ENCODE measurements at regions not wholly inside any gene's neighbourhood (a gene's known extent, or its start where the extent isn't known, plus 50 kb on each side); places are given as distances from the start of the nearest gene placed in this dataset.

GRCh38 chr13:31436478-31436877 is 236.7 kb downstream of the B3GLCT start:
- Histone ChIP-seq H3K9me2 (replicated peaks; ENCODE audit: low read depth, low read length) (no peaks in the 10 kb centered on the region), H3K4me3 (ENCODE audit: low read length, poor library complexity, severe bottlenecking) (no peak overlapping the region)
- no peak for TF ChIP-seq EZH2phosphoT487 (IDR thresholded peaks at IDR 0.05; ENCODE audit: borderline replicate concordance)
- TF ChIP-seq CTCF (conservative IDR thresholded peaks at IDR 0.05; ENCODE audit: low read length) = no peak

GRCh38 chr13:31437975-31438374 is 238.2 kb downstream of the B3GLCT start:
- Histone ChIP-seq H3K4me1 (ENCODE audit: insufficient read depth, low read length, poor library complexity, severe bottlenecking) (no peaks in the 10 kb centered on the region), H3K79me2 (ENCODE audit: insufficient read depth, low read length) (no peaks in the 10 kb centered on the region), H2AFZ (ENCODE audit: low read length) (no peak overlapping the region), H3K36me3 (ENCODE audit: insufficient read depth, low read length) (no peaks in the 10 kb centered on the region), H3F3A (ENCODE audit: low read depth) (no peaks in the 10 kb centered on the region), H3K9me3 (ENCODE audit: insufficient read depth, low read depth, low read length) (no peaks in the 10 kb centered on the region), H4K20me1 (ENCODE audit: insufficient read depth, low read length, poor library complexity, severe bottlenecking) (no peaks in the 10 kb centered on the region), H3K9me2 (replicated peaks; ENCODE audit: low read depth, low read length) (no peaks in the 10 kb centered on the region), H3K4me2 (ENCODE audit: low read depth, low read length, poor library complexity, severe bottlenecking) (no peak overlapping the region), H3K27me3 (ENCODE audit: insufficient read depth, low read length, poor library complexity, severe bottlenecking) (no peaks in the 10 kb centered on the region), H3K4me3 (ENCODE audit: low read length, poor library complexity, severe bottlenecking) (no peak overlapping the region), H3K9ac (ENCODE audit: low read depth, low read length, poor library complexity, severe bottlenecking) (no peak overlapping the region)
- TF ChIP-seq CTCF (conservative IDR thresholded peaks at IDR 0.05; ENCODE audit: low read length) (no peak), EZH2phosphoT487 (IDR thresholded peaks at IDR 0.05; ENCODE audit: borderline replicate concordance) (no peak)

More at GRCh38 chr13:31436478-31436877, 236.7 kb downstream of the B3GLCT start:
- no peak overlapping the region for H3K9ac ChIP-seq (ENCODE audit: low read depth, low read length, poor library complexity, severe bottlenecking)
- no peaks in the 10 kb centered on the region for H4K20me1 ChIP-seq (ENCODE audit: insufficient read depth, low read length, poor library complexity, severe bottlenecking)
- H3K4me1 ChIP-seq (ENCODE audit: insufficient read depth, low read length, poor library complexity, severe bottlenecking) = no peaks in the 10 kb centered on the region
- H3K9me3 ChIP-seq (ENCODE audit: insufficient read depth, low read depth, low read length) = no peaks in the 10 kb centered on the region
- H3K4me2 ChIP-seq (ENCODE audit: low read depth, low read length, poor library complexity, severe bottlenecking) = no peak overlapping the region
- no peaks in the 10 kb centered on the region for H3K27me3 ChIP-seq (ENCODE audit: insufficient read depth, low read length, poor library complexity, severe bottlenecking)
- H2AFZ ChIP-seq (ENCODE audit: low read length) = no peak overlapping the region
- H3K36me3 ChIP-seq (ENCODE audit: insufficient read depth, low read length) = no peaks in the 10 kb centered on the region
- no peaks in the 10 kb centered on the region for H3K79me2 ChIP-seq (ENCODE audit: insufficient read depth, low read length)
- no peaks in the 10 kb centered on the region for H3F3A ChIP-seq (ENCODE audit: low read depth)

GRCh38 chr13:31440132-31440531 is 240.4 kb downstream of the B3GLCT start:
- H3K4me1 ChIP-seq (ENCODE audit: insufficient read depth, low read length, poor library complexity, severe bottlenecking) = no peaks in the 10 kb centered on the region
- H3K4me2 ChIP-seq (ENCODE audit: low read depth, low read length, poor library complexity, severe bottlenecking) = no peak overlapping the region
- no peak overlapping the region for H2AFZ ChIP-seq (ENCODE audit: low read length)
- no peaks in the 10 kb centered on the region for H3K27me3 ChIP-seq (ENCODE audit: insufficient read depth, low read length, poor library complexity, severe bottlenecking)
- TF ChIP-seq EZH2phosphoT487 (IDR thresholded peaks at IDR 0.05; ENCODE audit: borderline replicate concordance) (no peak), CTCF (conservative IDR thresholded peaks at IDR 0.05; ENCODE audit: low read length) (no peak)
- no peak overlapping the region for H3K4me3 ChIP-seq (ENCODE audit: low read length, poor library complexity, severe bottlenecking)
- H3K9me2 ChIP-seq (replicated peaks; ENCODE audit: low read depth, low read length) = no peaks in the 10 kb centered on the region
- H3K79me2 ChIP-seq (ENCODE audit: insufficient read depth, low read length) = no peaks in the 10 kb centered on the region
- no peaks in the 10 kb centered on the region for H3K9me3 ChIP-seq (ENCODE audit: insufficient read depth, low read depth, low read length)
- no peaks in the 10 kb centered on the region for H3K36me3 ChIP-seq (ENCODE audit: insufficient read depth, low read length)
- H3F3A ChIP-seq (ENCODE audit: low read depth) = no peaks in the 10 kb centered on the region
- no peak overlapping the region for H3K9ac ChIP-seq (ENCODE audit: low read depth, low read length, poor library complexity, severe bottlenecking)
- no peaks in the 10 kb centered on the region for H4K20me1 ChIP-seq (ENCODE audit: insufficient read depth, low read length, poor library complexity, severe bottlenecking)

Data from Loucy (cell line).